Umbilical cord (tissue), 1 donor: ENCODE measurements at regions not wholly inside any gene's neighbourhood (a gene's known extent, or its start where the extent isn't known, plus 50 kb on each side); places are given as distances from the start of the nearest gene placed in this dataset.

Experiments used
- DNase-seq: peaks from one replicate; pipeline ENCODE4 v3.0.0-alpha.2; 2015; ENCODE audit warnings: low spot score

DNA sequence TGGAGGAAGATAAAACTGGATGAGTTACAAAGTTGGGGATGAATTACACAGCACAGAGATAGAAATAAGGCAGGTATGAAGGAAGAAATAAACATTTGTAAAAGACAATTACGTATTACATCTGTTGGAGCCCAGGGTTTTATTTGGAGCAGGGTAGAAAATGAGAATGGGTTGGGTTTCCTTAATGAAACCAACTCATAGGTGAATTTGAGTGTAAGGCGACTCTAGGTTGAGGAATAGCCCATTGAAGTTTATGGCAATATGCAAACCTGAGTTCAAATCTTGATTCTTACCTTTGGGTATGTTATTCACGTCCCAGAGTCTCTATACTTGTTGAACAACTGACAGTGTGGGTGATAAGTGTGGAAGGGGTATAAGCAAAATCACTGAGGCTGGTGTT is 422.3 kb upstream of the WWC1 start:
- no peak for DNase-seq

DNA sequence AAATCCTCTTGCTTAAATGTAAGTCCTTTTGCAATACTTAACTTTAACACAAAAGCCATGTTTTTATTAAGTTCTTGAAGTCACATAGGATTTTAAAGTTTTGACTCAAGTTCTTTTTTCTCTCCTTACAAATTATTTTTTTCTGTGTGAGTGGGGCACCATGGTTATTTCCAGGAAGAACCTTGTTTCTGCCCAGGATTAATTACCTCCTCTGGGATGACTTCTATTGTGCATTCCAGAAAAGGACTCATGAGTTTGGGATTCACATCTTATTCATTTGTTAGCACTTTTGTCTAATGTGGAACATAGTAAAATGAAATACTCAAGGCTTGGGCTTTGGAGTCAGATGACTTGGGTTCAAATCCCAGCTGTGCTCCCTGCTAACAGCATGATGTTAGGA is 421.4 kb upstream of the WWC1 start:
- no peak for DNase-seq

- DNase-seq = no peak
These were observed 420.4 kb upstream of the WWC1 start for GRCh38 chr5:167871091-167871490.

GRCh38 chr5:167872791-167873190 is 418.7 kb upstream of the WWC1 start:
- DNase-seq = no peak

GRCh38 chr5:167877114-167877722 is 414.2 kb upstream of the WWC1 start:
- DNase-seq = no peak

DNA sequence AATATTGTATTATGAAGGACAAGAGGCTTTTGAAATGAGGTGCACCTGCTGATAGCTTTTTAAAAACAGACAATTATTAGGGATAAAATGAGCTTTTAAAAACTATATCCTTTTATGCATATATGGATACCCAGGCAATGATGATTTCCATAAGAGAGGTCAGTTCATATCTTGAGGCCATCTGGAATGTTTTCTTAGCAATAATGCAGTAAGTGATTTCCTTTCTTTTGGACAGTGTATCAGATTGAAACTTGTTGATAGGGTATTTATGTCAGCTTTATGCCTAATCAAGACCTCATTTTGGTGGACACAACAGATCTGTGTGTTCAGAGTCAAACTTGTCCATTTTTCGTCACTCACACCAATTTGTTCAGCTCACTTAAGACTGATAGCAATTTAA is 413.5 kb upstream of the WWC1 start:
- no peak for DNase-seq

DNA sequence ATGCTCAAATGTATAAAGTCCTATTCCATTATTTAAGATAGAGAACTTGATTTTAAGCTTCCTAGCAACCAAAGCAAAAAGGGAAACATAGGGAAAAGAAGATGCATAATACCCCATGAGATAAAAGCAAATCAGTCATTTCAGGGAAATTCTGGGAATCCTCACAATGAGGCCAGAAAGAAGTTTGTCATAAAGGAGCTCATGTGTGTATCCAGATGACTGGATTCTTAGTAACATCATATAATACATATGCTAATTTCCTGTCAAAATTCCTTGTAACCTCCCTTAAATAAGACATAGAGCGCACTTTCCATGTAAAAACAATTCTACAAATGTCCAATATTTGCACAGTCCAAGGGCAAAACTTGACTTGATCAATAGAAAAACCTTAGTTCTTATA is 411.0 kb upstream of the WWC1 start:
- no peak for DNase-seq

DNA sequence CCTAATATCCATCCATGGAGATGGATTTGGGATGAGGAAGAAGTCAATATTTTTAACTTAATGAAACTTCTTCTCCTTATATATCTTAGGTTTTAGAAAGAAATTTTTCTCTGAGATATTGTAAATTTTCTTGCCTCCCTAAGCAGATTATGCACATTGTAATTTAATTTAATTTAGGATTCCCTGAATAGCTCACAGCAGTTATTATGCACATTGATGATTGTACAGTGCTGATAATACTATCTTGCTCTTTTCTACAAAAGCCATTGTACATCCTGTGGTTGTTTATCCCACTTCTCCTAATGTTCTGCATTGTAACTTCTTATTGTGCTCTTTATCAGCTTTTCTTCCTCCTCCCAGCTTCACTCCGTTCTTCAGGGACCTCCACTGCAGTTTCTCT is 410.4 kb upstream of the WWC1 start:
- no peak for DNase-seq

- DNase-seq = no peak
These were observed 405.2 kb upstream of the WWC1 start for GRCh38 chr5:167886196-167886595.

DNA sequence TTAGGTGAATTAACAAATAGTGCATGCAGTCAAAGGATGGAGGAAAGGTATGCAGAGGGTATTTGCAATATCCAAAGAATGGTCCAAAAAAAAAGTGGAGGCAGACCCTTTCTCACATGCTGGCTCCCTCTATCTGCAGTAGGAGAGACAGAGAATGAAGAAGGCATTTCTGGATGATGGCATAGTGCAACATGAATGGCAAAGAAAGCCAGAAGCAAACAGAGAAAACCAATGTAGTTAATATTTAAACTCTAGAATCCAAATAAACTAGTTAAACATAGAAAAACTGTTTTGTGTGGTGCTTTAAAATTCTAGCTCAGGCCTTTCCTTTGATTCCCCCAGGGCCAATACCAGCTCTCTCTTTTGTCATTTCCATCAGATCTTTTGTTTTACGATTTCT is 403.1 kb upstream of the WWC1 start:
- no peak for DNase-seq

- DNase-seq = no peak
These were observed 402.2 kb upstream of the WWC1 start for GRCh38 chr5:167889276-167889675.

- no peak for DNase-seq
These were observed 398.9 kb upstream of the WWC1 start for GRCh38 chr5:167892352-167893115.

DNA sequence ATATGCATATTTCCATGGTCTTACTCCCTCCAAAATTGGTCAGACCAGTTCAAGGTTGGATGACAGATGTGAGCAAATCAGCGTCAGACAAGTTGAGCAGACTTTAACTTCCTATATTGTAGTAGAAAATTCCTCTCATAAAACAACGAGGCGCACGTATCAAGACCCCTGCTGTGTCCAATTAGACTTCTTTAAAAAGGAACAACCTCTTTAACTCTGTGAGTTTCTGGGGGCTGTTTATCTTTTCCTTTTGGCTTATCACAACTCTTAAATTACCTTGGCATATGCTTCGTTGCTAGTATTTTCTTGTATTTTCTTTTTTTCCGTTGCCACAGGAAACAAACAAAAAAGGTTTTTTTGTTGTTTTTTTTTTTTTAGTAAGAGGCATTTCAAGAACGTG is 398.2 kb upstream of the WWC1 start:
- DNase-seq = no peak

DNA sequence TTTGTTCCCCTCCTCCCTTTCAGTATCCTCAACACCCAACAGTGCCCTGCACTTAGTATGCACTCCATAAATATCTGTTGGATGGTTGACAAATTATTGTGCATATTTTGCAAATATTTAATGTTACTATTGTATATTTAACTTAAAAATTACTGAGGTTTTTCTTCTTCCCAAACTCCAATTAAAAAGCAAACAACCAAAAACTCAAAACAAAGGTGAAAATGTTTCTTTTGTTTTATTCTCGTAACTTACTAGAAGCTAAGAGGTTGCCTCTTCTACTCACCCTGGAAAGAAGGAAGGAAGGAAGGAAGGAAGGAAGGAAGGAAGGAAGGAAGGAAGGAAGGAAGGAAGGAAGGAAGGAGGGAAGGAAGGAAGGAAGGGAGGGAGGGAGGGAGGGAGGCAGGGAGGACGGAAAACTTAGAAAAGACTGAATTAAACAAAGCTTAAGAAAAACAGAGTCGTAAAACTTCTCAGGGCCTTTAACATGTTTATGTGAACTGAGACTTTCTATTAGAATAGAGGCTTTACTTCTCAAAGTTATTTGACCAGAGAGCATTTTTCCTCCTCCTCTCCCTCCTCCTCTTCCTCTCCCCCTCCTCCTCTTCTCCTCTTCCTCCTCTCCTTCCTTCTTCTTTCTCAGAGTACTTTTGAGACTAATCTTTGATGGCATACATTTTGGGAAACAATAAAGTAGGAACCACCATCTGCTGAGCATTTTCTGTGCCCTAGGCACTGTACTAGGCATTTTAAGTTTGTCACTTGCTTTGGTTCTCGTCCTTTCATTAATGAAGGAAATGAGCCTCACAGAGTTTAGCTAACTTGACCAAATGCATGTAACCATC is 396.6 kb upstream of the WWC1 start:
- DNase-seq = no peak

DNA sequence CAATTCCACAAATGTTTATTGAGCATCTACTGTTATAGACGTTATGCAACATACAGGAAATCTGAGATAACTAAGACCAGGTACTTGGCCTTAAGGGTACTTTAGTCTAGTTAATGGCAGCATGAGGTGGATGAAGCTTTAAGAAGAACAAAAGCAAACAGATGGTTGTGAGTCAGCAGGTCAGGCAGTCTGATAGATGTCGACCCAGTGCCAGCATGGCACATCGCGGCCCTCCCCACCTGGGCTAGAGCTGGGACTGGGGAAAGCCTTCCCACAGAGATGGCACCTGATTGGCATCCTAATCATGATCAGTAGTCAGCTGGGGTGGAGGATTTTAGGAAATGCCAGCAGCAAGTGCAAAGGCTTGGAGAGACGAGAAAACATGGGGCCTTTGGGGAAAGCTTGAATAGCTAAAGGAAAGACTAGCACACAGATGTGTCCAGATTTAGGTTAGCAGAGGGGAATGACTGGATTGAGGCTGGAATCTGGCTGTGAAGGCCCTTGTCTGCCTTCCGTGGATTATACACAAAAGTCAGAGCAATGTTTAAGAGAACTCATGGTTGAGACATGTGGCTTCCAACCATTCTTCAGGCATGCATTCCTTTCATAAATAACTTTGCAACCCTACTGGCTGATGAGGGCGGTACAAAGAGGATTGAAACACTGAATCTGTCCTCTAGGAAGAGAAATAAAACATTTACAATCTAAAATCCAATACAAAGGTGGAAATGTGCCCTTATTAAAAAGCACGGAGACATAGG is 395.4 kb upstream of the WWC1 start:
- no peak for DNase-seq

GRCh38 chr5:167896814-167897213 is 394.6 kb upstream of the WWC1 start:
- DNase-seq = no peak

DNA sequence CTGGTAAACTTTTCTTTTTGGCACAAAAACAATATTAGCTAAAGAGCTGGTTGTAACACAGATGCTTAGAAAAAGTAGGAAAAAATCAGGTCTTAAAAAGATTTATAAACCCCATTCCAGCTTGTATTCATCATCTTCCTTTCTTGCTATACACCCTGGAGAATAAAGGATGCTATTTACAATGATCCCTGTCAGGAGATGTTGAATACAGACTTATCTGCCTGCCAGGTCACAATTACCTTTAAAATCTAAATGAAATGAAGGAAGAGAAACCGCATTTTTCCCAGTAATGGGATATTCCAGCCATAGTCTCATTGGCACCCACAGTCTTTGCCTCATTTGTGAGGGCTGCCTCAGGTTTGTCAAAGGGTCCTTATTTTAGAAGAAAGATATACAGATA is 394.1 kb upstream of the WWC1 start:
- no peak for DNase-seq

- no peak for DNase-seq
These were observed 392.9 kb upstream of the WWC1 start for GRCh38 chr5:167898361-167899042.

DNA sequence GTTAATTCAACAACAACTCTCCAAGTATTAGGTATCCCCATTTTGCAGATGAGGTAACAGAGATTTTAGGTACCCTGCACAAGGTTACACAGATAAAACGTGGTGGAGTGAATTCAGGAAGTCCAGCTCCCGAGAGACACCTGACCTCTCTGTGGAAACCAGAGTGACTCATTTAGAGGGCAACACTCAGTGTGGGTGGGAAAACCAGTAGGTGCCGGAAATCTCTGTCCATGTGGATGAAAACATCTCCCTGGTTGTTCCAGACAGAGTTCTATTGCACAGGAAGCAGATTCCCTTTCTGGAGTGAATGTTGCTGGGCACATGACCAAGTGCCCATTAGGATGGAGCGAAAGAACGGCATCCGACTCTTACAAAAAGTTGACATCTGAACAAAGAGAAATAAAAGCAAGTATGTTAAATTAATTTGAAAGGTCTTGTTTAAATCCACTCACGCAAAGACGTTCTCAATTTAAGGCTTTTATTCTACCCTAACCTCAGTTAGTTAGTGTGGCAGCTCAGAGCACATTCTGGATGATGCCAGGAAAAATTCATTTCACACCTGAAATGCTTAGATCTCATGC is 391.9 kb upstream of the WWC1 start:
- no peak for DNase-seq

DNA sequence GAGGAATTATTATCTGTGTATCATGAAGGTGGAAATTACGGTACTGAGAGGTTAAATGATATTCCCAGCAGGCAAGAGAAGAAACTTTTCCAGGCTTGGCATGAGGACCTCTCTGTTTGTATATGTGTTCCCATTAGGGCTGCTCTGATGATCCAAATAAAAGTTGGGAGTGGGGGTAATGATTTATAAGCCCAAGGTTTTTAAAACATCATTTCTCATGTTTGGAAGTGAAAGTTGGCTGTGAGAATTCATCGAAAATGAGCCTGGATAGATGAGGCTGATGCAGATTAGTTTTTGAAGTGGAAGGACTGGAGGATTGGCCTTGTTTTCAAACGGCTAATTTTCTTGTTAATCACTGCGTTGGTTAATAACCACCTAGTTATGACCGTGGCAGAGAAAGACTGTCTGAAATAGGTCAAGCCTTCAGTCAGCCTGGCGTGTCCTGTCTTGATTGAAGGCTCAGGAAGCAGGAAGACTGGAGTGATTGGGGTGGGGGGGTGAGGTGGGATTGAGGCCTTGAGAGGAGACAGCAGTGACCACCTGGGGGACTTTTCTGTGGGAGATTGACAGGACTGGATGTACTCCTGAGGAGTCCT is 391.0 kb upstream of the WWC1 start:
- no peak for DNase-seq

GRCh38 chr5:167902298-167902697 is 389.1 kb upstream of the WWC1 start:
- DNase-seq = no peak
